Astrocyte (in vitro differentiated cells and primary cell): ENCODE measurements at regions not wholly inside any gene's neighbourhood (a gene's known extent, or its start where the extent isn't known, plus 50 kb on each side); places are given as distances from the start of the nearest gene placed in this dataset.

Source experiments
- DNase-seq: peaks from one replicate; pipeline ENCODE4 v3.0.0-alpha.2; 2010; ENCODE audit warnings: low read depth
- FAIRE-seq: peaks from 2 replicates; lab custom pipeline; 2011; peaks lifted over from hg19 to GRCh38; lab: Jason Lieb, UNC
- H2AFZ ChIP-seq: 2 replicates; pipeline ENCODE4 v1.6.0; 2012; ENCODE audit warnings: low read depth, low read length, inconsistent platforms
- H3K27ac ChIP-seq: 2 replicates; pipeline ENCODE4 v1.5.1; 2011; ENCODE audit warnings: low read depth, low read length, inconsistent platforms
- H3K27me3 ChIP-seq: 2 replicates; pipeline ENCODE4 v1.6.0; 2011; ENCODE audit warnings: low read length, inconsistent platforms; ENCODE audit not compliant: insufficient read depth
- H3K36me3 ChIP-seq: 2 replicates; pipeline ENCODE4 v1.5.1; 2011; ENCODE audit warnings: low read length, inconsistent platforms; ENCODE audit not compliant: insufficient read depth
- H3K4me1 ChIP-seq: 2 replicates; pipeline ENCODE4 v1.5.1; 2011; ENCODE audit warnings: low read length, inconsistent platforms; ENCODE audit not compliant: insufficient read depth
- H3K4me2 ChIP-seq: 2 replicates; pipeline ENCODE4 v1.6.0; 2012; ENCODE audit warnings: low read length, inconsistent platforms
- H3K4me3 ChIP-seq: 2 replicates; pipeline ENCODE4 v1.5.1; 2011; ENCODE audit warnings: low read depth, mild to moderate bottlenecking, low read length, inconsistent platforms; ENCODE audit not compliant: insufficient read depth
- H3K79me2 ChIP-seq: 2 replicates; pipeline ENCODE4 v1.6.0; 2012; ENCODE audit warnings: mild to moderate bottlenecking, low read length, inconsistent platforms; ENCODE audit not compliant: insufficient read depth
- H3K9ac ChIP-seq: 2 replicates; pipeline ENCODE4 v1.6.0; 2012; ENCODE audit warnings: mild to moderate bottlenecking, low read length, inconsistent platforms
- H3K9me3 ChIP-seq: 2 replicates; pipeline ENCODE4 v1.5.1; 2012; ENCODE audit warnings: low read depth, mild to moderate bottlenecking, low read length, inconsistent platforms; ENCODE audit not compliant: insufficient read depth
- H4K20me1 ChIP-seq: 2 replicates; pipeline ENCODE4 v1.6.0; 2012; ENCODE audit warnings: low read length, inconsistent platforms; ENCODE audit not compliant: insufficient read depth
- H3K27ac Mint-ChIP-seq: one replicate; pipeline ENCODE4 v1.8.0; 2021; ENCODE audit warnings: mild to moderate bottlenecking, mixed read lengths; ENCODE audit not compliant: unreplicated experiment
- H3K27me3 Mint-ChIP-seq: one replicate; pipeline ENCODE4 v1.8.0; 2021; ENCODE audit warnings: low read depth, mixed read lengths; ENCODE audit not compliant: unreplicated experiment
- H3K36me3 Mint-ChIP-seq: one replicate; pipeline ENCODE4 v1.8.0; 2021; ENCODE audit warnings: low read depth, mixed read lengths; ENCODE audit not compliant: unreplicated experiment
- H3K4me1 Mint-ChIP-seq: one replicate; pipeline ENCODE4 v1.8.0; 2021; ENCODE audit warnings: low read depth, mixed read lengths; ENCODE audit not compliant: unreplicated experiment
- H3K4me3 Mint-ChIP-seq: one replicate; pipeline ENCODE4 v1.8.0; 2021; ENCODE audit warnings: mild to moderate bottlenecking, moderate library complexity, mixed read lengths; ENCODE audit not compliant: unreplicated experiment
- H3K9me3 Mint-ChIP-seq: one replicate; pipeline ENCODE4 v1.8.0; 2021; ENCODE audit warnings: mild to moderate bottlenecking, mixed read lengths; ENCODE audit not compliant: unreplicated experiment
- CTCF ChIP-seq: IDR thresholded peaks from 2 replicates; pipeline ENCODE4 v1.5.1; 2011; ENCODE audit warnings: low read depth, mild to moderate bottlenecking, inconsistent platforms, low read length, moderate library complexity; ENCODE audit not compliant: insufficient read depth
- EZH2 ChIP-seq: IDR thresholded peaks from 2 replicates; pipeline ENCODE4 v1.6.1; 2012; ENCODE audit warnings: mild to moderate bottlenecking, low read length, inconsistent platforms; ENCODE audit not compliant: insufficient read depth

- Histone ChIP-seq H3K9ac (no peak overlapping the region), H4K20me1 (no peaks in the 10 kb centered on the region), H3K4me1 (no peaks in the 10 kb centered on the region), H3K9me3 (no peaks in the 10 kb centered on the region), H2AFZ (no peak overlapping the region), H3K4me3 (no peak overlapping the region), H3K27me3 (no peaks in the 10 kb centered on the region), H3K4me2 (no peak overlapping the region), H3K27ac (no peak overlapping the region), H3K36me3 (no peaks in the 10 kb centered on the region), H3K79me2 (no peaks in the 10 kb centered on the region)
- no peak overlapping the region for H3K4me3 Mint-ChIP-seq
- H3K36me3 Mint-ChIP-seq, result no peaks in the 10 kb centered on the region
- no peaks in the 10 kb centered on the region for H3K27me3 Mint-ChIP-seq
- FAIRE-seq (no peak), DNase-seq (no peak)
- peaks cover 11% of the 10 kb centered on the region for H3K4me1 Mint-ChIP-seq
- TF ChIP-seq EZH2 (no peak), CTCF (no peak)
- no peaks in the 10 kb centered on the region for H3K9me3 Mint-ChIP-seq
- H3K27ac Mint-ChIP-seq, result peak overlapping the region; percentile 38
Observed at GRCh38 chr6:90753820-90754643, 167.2 kb upstream of the MAP3K7 start.

- H3K79me2 ChIP-seq, result no peaks in the 10 kb centered on the region
- FAIRE-seq, result no peak
- no peak overlapping the region for H3K27ac ChIP-seq
- no peak for DNase-seq
- no peaks in the 10 kb centered on the region for H3K4me1 ChIP-seq
- H3K27me3 ChIP-seq, result no peaks in the 10 kb centered on the region
- Mint-ChIP-seq H3K36me3 (no peaks in the 10 kb centered on the region), H3K4me3 (no peak overlapping the region), H3K27ac (no peak overlapping the region), H3K4me1 (no peaks in the 10 kb centered on the region), H3K9me3 (peaks cover 3% of the 10 kb centered on the region), H3K27me3 (no peaks in the 10 kb centered on the region)
- H2AFZ ChIP-seq, result no peak overlapping the region
- no peak overlapping the region for H3K9ac ChIP-seq
- no peak overlapping the region for H3K4me3 ChIP-seq
- no peaks in the 10 kb centered on the region for H3K9me3 ChIP-seq
- TF ChIP-seq EZH2, result no peak
- no peak for TF ChIP-seq CTCF
- no peaks in the 10 kb centered on the region for H3K36me3 ChIP-seq
- no peak overlapping the region for H3K4me2 ChIP-seq
- no peaks in the 10 kb centered on the region for H4K20me1 ChIP-seq
Observed at GRCh38 chr6:90739802-90740201, 152.9 kb upstream of the MAP3K7 start.

- H4K20me1 ChIP-seq, result no peaks in the 10 kb centered on the region
- no peak overlapping the region for H2AFZ ChIP-seq
- no peaks in the 10 kb centered on the region for H3K79me2 ChIP-seq
- DNase-seq (no peak), FAIRE-seq (no peak)
- H3K4me1 Mint-ChIP-seq, result no peaks in the 10 kb centered on the region
- H3K4me3 ChIP-seq, result no peak overlapping the region
- no peaks in the 10 kb centered on the region for H3K36me3 Mint-ChIP-seq
- no peak overlapping the region for H3K4me2 ChIP-seq
- H3K9me3 Mint-ChIP-seq, result peaks cover 5% of the 10 kb centered on the region
- H3K27me3 Mint-ChIP-seq, result no peaks in the 10 kb centered on the region
- no peaks in the 10 kb centered on the region for H3K27me3 ChIP-seq
- H3K36me3 ChIP-seq, result no peaks in the 10 kb centered on the region
- no peaks in the 10 kb centered on the region for H3K4me1 ChIP-seq
- no peaks in the 10 kb centered on the region for H3K9me3 ChIP-seq
- H3K9ac ChIP-seq, result no peak overlapping the region
- no peak overlapping the region for H3K27ac ChIP-seq
- H3K27ac Mint-ChIP-seq, result no peak overlapping the region
- H3K4me3 Mint-ChIP-seq, result no peak overlapping the region
- no peak for TF ChIP-seq EZH2
- no peak for TF ChIP-seq CTCF
Observed at GRCh38 chr6:90739339-90739738, 152.5 kb upstream of the MAP3K7 start.
